ENCODE measurements at regions not wholly inside any gene's neighbourhood (a gene's known extent, or its start where the extent isn't known, plus 50 kb on each side); places are given as distances from the start of the nearest gene placed in this dataset.

GRCh38 chrX:97895751-97896150 lies 1012.0 kb downstream of the RPA4 start:
- Histone ChIP-seq H2BK15ac (ENCODE audit: low read depth, low read length) (no peak overlapping the region), H4K91ac (ENCODE audit: insufficient read length, low read depth, low read length) (no peak overlapping the region), H2BK12ac (ENCODE audit: insufficient read length, low read depth, low read length) (no peak overlapping the region), H3K79me1 (ENCODE audit: insufficient read depth, low read depth, low read length, poor library complexity, severe bottlenecking) (no peaks in the 10 kb centered on the region), H4K5ac (ENCODE audit: insufficient read length, low read depth, low read length) (no peak overlapping the region), H2BK20ac (ENCODE audit: low read depth, low read length, poor library complexity, severe bottlenecking) (no peak overlapping the region), H3K9me3 (ENCODE audit: control insufficient read depth, low read depth, low read length) (no peaks in the 10 kb centered on the region), H3K4ac (ENCODE audit: low read depth, low read length) (no peak overlapping the region), H3K27ac (ENCODE audit: insufficient read length, low read depth, low read length) (no peak overlapping the region), H3K23ac (ENCODE audit: insufficient read length, low read depth, low read length) (no peak overlapping the region), H3K79me2 (ENCODE audit: insufficient read depth, low read length) (no peaks in the 10 kb centered on the region), H3T11ph (ENCODE audit: low read length) (no peak overlapping the region), H4K20me1 (ENCODE audit: control insufficient read depth, insufficient read depth, insufficient read length) (no peaks in the 10 kb centered on the region), H4K8ac (replicated peaks; ENCODE audit: insufficient read length, low read depth, low read length) (no peak overlapping the region), H3K4me1 (ENCODE audit: insufficient read depth, low read length) (peaks cover 3% of the 10 kb centered on the region; the same call in 1 of the 2 replicates), H2AFZ (ENCODE audit: low read length) (no peak overlapping the region), H3K9ac (ENCODE audit: extremely low read depth, insufficient read length, low read length) (no peak overlapping the region), H3K56ac (ENCODE audit: insufficient read length, low read depth, low read length) (no peak overlapping the region), H3K23me2 (ENCODE audit: insufficient read length, low read depth, low read length, poor library complexity, severe bottlenecking) (no peaks in the 10 kb centered on the region), H2BK120ac (ENCODE audit: low read depth, low read length, poor library complexity, severe bottlenecking) (no peak overlapping the region), H3K18ac (ENCODE audit: insufficient read length, low read depth, low read length) (no peak overlapping the region), H2AK5ac (ENCODE audit: insufficient read length, low read length) (no peak overlapping the region), H3K14ac (ENCODE audit: insufficient read depth, low read length) (no peak overlapping the region), H2BK5ac (ENCODE audit: insufficient read length, low read length) (no peak overlapping the region), H3K27me3 (ENCODE audit: insufficient read depth, low read length) (no peaks in the 10 kb centered on the region), H3K4me2 (ENCODE audit: insufficient read depth, insufficient read length, low read length) (no peak overlapping the region)
- no peak for DNase-seq
- no peak overlapping the region for H3K27ac Mint-ChIP-seq
- H3K36me3 Mint-ChIP-seq (ENCODE audit: insufficient read depth in 1 of 3, low read depth in 3 of 3), result peaks cover 12 to 18% (median 14%) of the 10 kb centered on the region in 3 experiments
- peaks cover 14 to 16% of the 10 kb centered on the region in 2 experiments; a peak in 4 of 5 replicates for H3K9me3 Mint-ChIP-seq
- no peaks in the 10 kb centered on the region for H3K27me3 Mint-ChIP-seq (ENCODE audit: low read depth)
- no peak overlapping the region for H3K4me3 Mint-ChIP-seq
- no peak for TF ChIP-seq CTCF (conservative IDR thresholded peaks at IDR 0.05)
- WGBS (ENCODE audit: extremely low coverage, insufficient read length, low lambda C conversion rate), result no CpG with 5 or more reads among the region's 1 CpG
- peaks cover 21% of the 10 kb centered on the region in 2 experiments for H3K4me1 Mint-ChIP-seq

Measured in H9 (cell line).